A673 (cell line): ENCODE measurements at regions not wholly inside any gene's neighbourhood (a gene's known extent, or its start where the extent isn't known, plus 50 kb on each side); places are given as distances from the start of the nearest gene placed in this dataset.

ENCODE experiments used
- BruUV-seq: library from RNA; stranded (reverse); fragments of 400-500 nt; replicated peaks from 2 replicates; lab custom pipeline; 2021; lab: Mats Ljungman, UMichigan
- CTCF ChIA-PET: fragments of 300-600 bp; sonication (Branson Sonifier 250); formaldehyde crosslinking; loops from one replicate; lab custom pipeline; 2022; ENCODE audit warnings: antibody characterized with exemption; lab: Charles Lee
- POLR2A ChIA-PET: fragments of 300-600 bp; sonication (Branson Sonifier 250); formaldehyde crosslinking; loops from one replicate; lab custom pipeline; 2022; ENCODE audit warnings: antibody characterized with exemption; ENCODE audit not compliant: low non-redundant PET; lab: Charles Lee
- DNase-seq: peaks from one replicate; pipeline ENCODE4 v3.0.0-alpha.2; 2015; ENCODE audit warnings: low spot score
- H3K27ac ChIP-seq: fragments of 200-600 bp; sonication (generic); 2 replicates; pipeline ENCODE4 v1.5.1; 2016; ENCODE audit warnings: mixed run types, low read depth, mild to moderate bottlenecking, mixed read lengths, antibody characterized with exemption, low read length; ENCODE audit not compliant: poor library complexity, severe bottlenecking
- H3K27me3 ChIP-seq: fragments of 200-600 bp; sonication (generic); replicated peaks from 2 replicates; pipeline ENCODE4 v1.6.1; 2017; ENCODE audit warnings: mixed run types, low read depth, mild to moderate bottlenecking, mixed read lengths, antibody characterized with exemption, low read length; ENCODE audit not compliant: insufficient read depth, poor library complexity
- H3K36me3 ChIP-seq: fragments of 200-600 bp; sonication (generic); 2 replicates; pipeline ENCODE4 v1.6.1; 2016; ENCODE audit warnings: mixed run types, mild to moderate bottlenecking, mixed read lengths, antibody characterized with exemption, low read length; ENCODE audit not compliant: insufficient read depth, poor library complexity, severe bottlenecking
- H3K4me1 ChIP-seq: fragments of 200-600 bp; sonication (generic); 2 replicates; pipeline ENCODE4 v1.6.1; 2017; ENCODE audit warnings: mixed run types, mild to moderate bottlenecking, mixed read lengths, antibody characterized with exemption, low read length; ENCODE audit not compliant: insufficient read depth, poor library complexity, severe bottlenecking
- H3K4me3 ChIP-seq: fragments of 200-600 bp; sonication (generic); 2 replicates; pipeline ENCODE4 v1.5.1; 2016; ENCODE audit warnings: low read depth, mixed run types, mild to moderate bottlenecking, mixed read lengths, low read length; ENCODE audit not compliant: poor library complexity, severe bottlenecking
- H3K9me3 ChIP-seq: fragments of 200-600 bp; sonication (generic); 2 replicates; pipeline ENCODE4 v1.6.1; 2016; ENCODE audit warnings: mixed run types, low read depth, mild to moderate bottlenecking, mixed read lengths, antibody characterized with exemption, low read length; ENCODE audit not compliant: poor library complexity, severe bottlenecking
- EZH2 ChIP-seq: fragments of 200-600 bp; sonication (generic); IDR thresholded peaks from 2 replicates; pipeline ENCODE4 v1.6.1; 2017; ENCODE audit warnings: borderline replicate concordance, low read depth, mild to moderate bottlenecking, mixed read lengths, antibody characterized with exemption, low read length; ENCODE audit not compliant: poor library complexity, severe bottlenecking
- intact Hi-C: fragments of 100-400 bp; cut with micrococcal nuclease; formaldehyde crosslinking; loops from one replicate; pipeline ENCODE4 v1.10.0; 2022; ENCODE audit not compliant: unreplicated experiment
- TF ChIP-seq, protein P1 (sequence below): fragments of 300-800, 200-600 bp; sonication (generic); conservative IDR thresholded peaks from 2 replicates; pipeline ENCODE4 v1.5.1; 2017; ENCODE audit warnings: low read depth, mild to moderate bottlenecking, antibody characterized with exemption, low read length, moderate library complexity, mixed read lengths

DNA sequence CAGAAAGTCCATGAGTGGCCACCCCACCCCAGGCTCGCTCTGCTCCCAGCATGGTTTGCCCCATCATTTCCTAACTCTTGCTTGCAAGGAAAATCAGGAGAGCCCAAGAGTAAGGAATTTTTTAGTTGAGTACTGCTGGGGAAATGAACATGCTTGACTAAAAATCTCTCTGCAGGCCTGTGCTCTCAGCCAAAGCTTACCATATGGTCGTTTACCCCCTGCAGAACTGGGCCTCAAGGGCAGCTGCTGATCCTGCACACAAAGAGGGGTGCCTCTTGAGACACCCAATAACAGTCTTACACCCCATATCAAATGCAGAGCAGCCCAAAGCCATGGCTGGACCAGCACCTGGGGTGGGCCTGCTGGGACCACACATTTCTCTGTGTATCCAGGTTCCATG lies 183.2 kb downstream of the CXCL12 start:
- BruUV-seq = no TSS peak
- DNase-seq = no peak
- POLR2A ChIA-PET = no interaction called here
- Histone ChIP-seq H3K27ac (no peak overlapping the region), H3K4me1 (no peaks in the 10 kb centered on the region), H3K9me3 (peaks cover 4% of the 10 kb centered on the region), H3K36me3 (no peaks in the 10 kb centered on the region), H3K4me3 (no peak overlapping the region), H3K27me3 (no peaks in the 10 kb centered on the region)
- TF ChIP-seq, protein P1, sequence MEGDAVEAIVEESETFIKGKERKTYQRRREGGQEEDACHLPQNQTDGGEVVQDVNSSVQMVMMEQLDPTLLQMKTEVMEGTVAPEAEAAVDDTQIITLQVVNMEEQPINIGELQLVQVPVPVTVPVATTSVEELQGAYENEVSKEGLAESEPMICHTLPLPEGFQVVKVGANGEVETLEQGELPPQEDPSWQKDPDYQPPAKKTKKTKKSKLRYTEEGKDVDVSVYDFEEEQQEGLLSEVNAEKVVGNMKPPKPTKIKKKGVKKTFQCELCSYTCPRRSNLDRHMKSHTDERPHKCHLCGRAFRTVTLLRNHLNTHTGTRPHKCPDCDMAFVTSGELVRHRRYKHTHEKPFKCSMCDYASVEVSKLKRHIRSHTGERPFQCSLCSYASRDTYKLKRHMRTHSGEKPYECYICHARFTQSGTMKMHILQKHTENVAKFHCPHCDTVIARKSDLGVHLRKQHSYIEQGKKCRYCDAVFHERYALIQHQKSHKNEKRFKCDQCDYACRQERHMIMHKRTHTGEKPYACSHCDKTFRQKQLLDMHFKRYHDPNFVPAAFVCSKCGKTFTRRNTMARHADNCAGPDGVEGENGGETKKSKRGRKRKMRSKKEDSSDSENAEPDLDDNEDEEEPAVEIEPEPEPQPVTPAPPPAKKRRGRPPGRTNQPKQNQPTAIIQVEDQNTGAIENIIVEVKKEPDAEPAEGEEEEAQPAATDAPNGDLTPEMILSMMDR = no peak
- no peak for TF ChIP-seq EZH2
- intact Hi-C loops = no loop called here
- CTCF ChIA-PET = no interaction called here

DNA sequence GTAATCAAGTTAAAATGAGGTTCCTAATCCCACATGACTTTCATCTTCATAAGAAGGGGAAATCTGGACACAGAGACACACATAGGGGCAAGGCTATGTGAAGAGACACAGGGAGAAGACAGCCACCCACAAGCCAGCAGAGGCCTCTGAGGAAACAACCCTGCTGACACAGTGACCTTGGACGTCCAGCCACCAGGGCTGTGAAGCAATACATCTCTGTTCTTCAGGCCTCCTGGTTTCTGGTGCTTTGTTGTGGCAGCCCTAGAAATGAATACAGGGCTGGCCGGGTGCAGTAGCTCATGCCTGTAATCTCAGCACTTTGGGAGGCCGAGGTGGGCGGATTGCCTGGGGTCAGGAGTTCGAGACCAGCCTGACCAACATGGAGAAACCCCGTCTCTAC lies 183.9 kb downstream of the CXCL12 start:
- CTCF ChIA-PET = no interaction called here
- intact Hi-C loops = no loop called here

DNA sequence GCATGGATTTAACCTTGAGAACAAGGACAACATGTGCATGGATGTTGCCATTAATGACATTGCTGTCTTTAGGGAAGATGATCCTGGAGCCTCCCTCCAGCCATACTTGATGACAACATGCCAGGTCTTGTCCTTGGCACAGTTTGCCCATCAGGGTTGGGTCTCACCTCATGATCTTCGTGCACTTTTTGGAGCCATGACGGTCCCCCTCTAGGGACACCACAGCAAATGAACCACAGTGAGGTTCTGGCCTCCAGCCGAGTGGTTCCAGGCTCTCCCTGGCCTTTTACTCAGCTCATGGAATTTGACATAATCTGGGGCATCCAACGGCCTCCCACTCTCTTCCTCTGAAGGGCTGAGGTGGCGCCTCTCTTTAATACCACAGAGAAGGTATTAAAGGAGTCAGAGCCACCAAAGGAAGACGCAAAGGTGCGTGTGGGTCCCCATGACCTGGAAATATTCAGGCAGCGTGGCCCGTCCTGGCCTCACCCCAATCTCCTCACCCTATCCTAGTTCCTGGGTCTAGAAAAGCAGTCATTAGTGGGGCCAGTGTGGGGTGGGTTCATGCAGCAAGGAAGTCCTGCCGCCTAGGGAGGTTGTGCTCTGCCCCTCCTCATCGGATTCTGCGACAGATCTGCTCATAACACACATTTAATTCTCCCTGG lies 184.8 kb downstream of the CXCL12 start:
- no peak overlapping the region for H3K27ac ChIP-seq
- H3K4me1 ChIP-seq = no peaks in the 10 kb centered on the region
- TF ChIP-seq EZH2 = no peak
- TF ChIP-seq, protein P1 = no peak
- POLR2A ChIA-PET = no interaction called here
- H3K9me3 ChIP-seq = peaks cover 4% of the 10 kb centered on the region
- no peaks in the 10 kb centered on the region for H3K27me3 ChIP-seq
- no peak for DNase-seq
- intact Hi-C loops = no loop called here
- no TSS peak for BruUV-seq
- CTCF ChIA-PET = no interaction called here
- no peaks in the 10 kb centered on the region for H3K36me3 ChIP-seq
- no peak overlapping the region for H3K4me3 ChIP-seq

More for the DNA sequence above, 183.9 kb downstream of the CXCL12 start:
- Histone ChIP-seq H3K27ac (no peak overlapping the region), H3K4me1 (no peaks in the 10 kb centered on the region), H3K36me3 (no peaks in the 10 kb centered on the region), H3K9me3 (peaks cover 4% of the 10 kb centered on the region), H3K27me3 (no peaks in the 10 kb centered on the region), H3K4me3 (no peak overlapping the region)
- TF ChIP-seq, protein P1 = no peak
- TF ChIP-seq EZH2 = no peak
- BruUV-seq = no TSS peak
- no peak for DNase-seq
- POLR2A ChIA-PET = no interaction called here
